Sigmoid colon (tissue), 6 donors: ENCODE measurements at regions not wholly inside any gene's neighbourhood (a gene's known extent, or its start where the extent isn't known, plus 50 kb on each side); places are given as distances from the start of the nearest gene placed in this dataset.

Source experiments
- DNase-seq: peaks from one replicate; pipeline ENCODE4 v3.0.0-alpha.2; 2019
- H3K27ac ChIP-seq, 4 donors: fragments of 200-600 bp; sonication (generic); one replicate each; pipeline ENCODE4 v1.5.1; 2016 to 2019; ENCODE audit warnings: mild to moderate bottlenecking in 1 of 4
- H3K27me3 ChIP-seq, 3 donors: fragments of 200-600 bp; sonication (generic); one replicate each; pipeline ENCODE4 v1.5.1; 2019; ENCODE audit warnings: mild to moderate bottlenecking in 1 of 3
- H3K36me3 ChIP-seq, 4 donors: fragments of 200-600 bp; sonication (generic); one replicate each; pipeline ENCODE4 v1.5.1; 2016 to 2019
- H3K4me1 ChIP-seq, 4 donors: fragments of 200-600 bp; sonication (generic); one replicate each; pipeline ENCODE4 v1.5.1; 2017 to 2019
- H3K4me3 ChIP-seq, 4 donors: fragments of 200-600 bp; sonication (generic); one replicate each; pipeline ENCODE4 v1.5.1; 2017 to 2019; ENCODE audit warnings: mild to moderate bottlenecking in 2 of 4, moderate library complexity in 1 of 4
- H3K9me3 ChIP-seq, 4 donors: fragments of 200-600 bp in 3 of 4; sonication (generic) in 3 of 4; one replicate each; pipeline versions ENCODE4 v1.5.1 to v1.6.1; 2013 to 2019
- CTCF ChIP-seq, 4 experiments: fragments of 450-650 bp in 3 of 4; fragments of 200-600 bp in 1 of 4; IDR thresholded peaks; one replicate each; pipeline ENCODE4 v1.5.1; 2016 to 2019; ENCODE audit warnings: antibody characterized with exemption in 4 of 4, mild to moderate bottlenecking in 3 of 4, moderate library complexity in 2 of 4
- EP300 ChIP-seq, 4 donors: sonication (generic); formaldehyde crosslinking; IDR thresholded peaks; one replicate each; pipeline ENCODE4 v1.6.1; 2017; ENCODE audit warnings: antibody characterized with exemption in 4 of 4
- POLR2A ChIP-seq, 2 donors: fragments of 450-650 bp; IDR thresholded peaks; one replicate each; pipeline ENCODE4 v1.6.1; 2016; ENCODE audit warnings: antibody characterized with exemption in 2 of 2, mild to moderate bottlenecking in 2 of 2, moderate library complexity in 2 of 2
- POLR2AphosphoS5 ChIP-seq, 4 donors: sonication (generic); formaldehyde crosslinking; IDR thresholded peaks; one replicate each; pipeline ENCODE4 v1.6.1; 2017; ENCODE audit warnings: antibody characterized with exemption in 4 of 4
- WGBS, 2 donors: extraction: QIAGEN DNeasy Blood & Tissue Kit; methylation state at CpG; one replicate each; pipeline ENCODE4 v1.1.7; 2013; 5-methylcytosine and 5-hydroxymethylcytosine counted together
- intact Hi-C: fragments of 100-400 bp; cut with DNase I; formaldehyde crosslinking; loops from one replicate; pipeline ENCODE4 v1.15.1; 2023
- donor health status: healthy with polysubstance abuse.
- donor health status: healthy.

- H3K36me3 ChIP-seq: no peaks in the 10 kb centered on the region
- intact Hi-C loops: no loop called here
- DNase-seq: no peak
- H3K27ac ChIP-seq: no peak overlapping the region
- H3K4me3 ChIP-seq: no peak overlapping the region
- H3K4me1 ChIP-seq: no peaks in the 10 kb centered on the region
- TF ChIP-seq EP300 (IDR thresholded peaks at IDR 0.05) (no peak), CTCF (IDR thresholded peaks at IDR 0.05) (no peak), POLR2AphosphoS5 (IDR thresholded peaks at IDR 0.05) (no peak), POLR2A (IDR thresholded peaks at IDR 0.05) (no peak)
- H3K27me3 ChIP-seq: no peaks in the 10 kb centered on the region
- no peaks in the 10 kb centered on the region for H3K9me3 ChIP-seq
- 46 to 82% methylated on average over 2 of the region's 2 CpGs for WGBS, 2 donors
These were observed 87.2 kb upstream of the PITX2 start for GRCh38 chr4:110710070-110710469.

DNA sequence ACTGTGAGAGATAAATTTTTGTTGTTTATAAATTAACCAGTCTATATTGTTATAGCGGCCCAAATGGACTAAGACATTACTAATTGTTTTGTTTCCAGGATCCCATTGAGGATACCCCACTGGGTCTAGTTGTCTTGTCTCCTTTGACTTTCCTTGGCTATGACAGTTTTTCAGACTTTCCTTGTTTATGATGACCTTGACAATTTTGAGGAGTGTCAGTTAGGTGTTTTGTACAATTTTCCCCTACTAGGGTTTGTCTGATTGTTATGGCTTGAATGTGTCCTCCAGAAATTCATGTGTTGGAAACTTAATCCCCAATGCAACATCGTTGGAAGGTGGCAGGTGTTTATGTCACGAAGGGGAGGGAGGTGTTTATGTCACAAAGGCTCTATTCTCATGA, 89.6 kb upstream of the PITX2 start:
- Histone ChIP-seq H3K9me3 (no peaks in the 10 kb centered on the region), H3K4me3 (no peak overlapping the region), H3K27me3 (no peaks in the 10 kb centered on the region), H3K36me3 (no peaks in the 10 kb centered on the region), H3K27ac (no peak overlapping the region), H3K4me1 (no peaks in the 10 kb centered on the region)
- TF ChIP-seq CTCF (IDR thresholded peaks at IDR 0.05) (no peak), POLR2A (IDR thresholded peaks at IDR 0.05) (no peak), EP300 (IDR thresholded peaks at IDR 0.05) (no peak), POLR2AphosphoS5 (IDR thresholded peaks at IDR 0.05) (no peak)
- intact Hi-C loops: no loop called here
- 85 to 89% methylated on average over 3 of the region's 3 CpGs for WGBS, 2 donors
- no peak for DNase-seq

GRCh38 chr4:110730318-110730717, 107.4 kb upstream of the PITX2 start:
- DNase-seq: no peak
- Histone ChIP-seq H3K27me3 (no peaks in the 10 kb centered on the region), H3K27ac (no peak overlapping the region), H3K4me1 (no peaks in the 10 kb centered on the region), H3K4me3 (no peak overlapping the region), H3K36me3 (no peaks in the 10 kb centered on the region), H3K9me3 (no peaks in the 10 kb centered on the region)
- intact Hi-C loops: no loop called here
- WGBS, 2 donors: 85 to 93% methylated on average over 3 of the region's 3 CpGs
- no peak for TF ChIP-seq POLR2AphosphoS5 (IDR thresholded peaks at IDR 0.05)
- no peak for TF ChIP-seq POLR2A (IDR thresholded peaks at IDR 0.05)
- no peak for TF ChIP-seq CTCF (IDR thresholded peaks at IDR 0.05)
- TF ChIP-seq EP300 (IDR thresholded peaks at IDR 0.05): no peak

DNA sequence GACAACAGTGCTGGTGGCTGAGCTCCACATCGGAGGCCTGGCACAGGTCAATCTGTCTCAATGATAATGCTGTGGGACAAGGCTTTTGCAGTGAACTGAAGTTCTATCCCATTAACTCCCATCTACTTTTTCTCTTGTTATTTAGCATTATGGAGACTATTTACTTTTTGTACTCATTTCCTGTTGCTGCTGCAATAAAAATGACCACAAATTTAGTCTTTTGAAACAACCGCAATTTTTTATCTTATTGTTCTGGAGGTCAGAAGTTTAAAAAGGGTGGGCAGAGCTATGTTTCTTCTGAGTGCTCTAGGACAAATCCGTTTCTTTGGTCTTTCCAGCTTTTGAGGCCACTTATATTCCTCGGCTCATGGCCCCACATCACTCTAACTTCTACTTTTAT, 111.0 kb upstream of the PITX2 start:
- TF ChIP-seq POLR2AphosphoS5 (IDR thresholded peaks at IDR 0.05) (no peak), POLR2A (IDR thresholded peaks at IDR 0.05) (no peak), CTCF (IDR thresholded peaks at IDR 0.05) (no peak), EP300 (IDR thresholded peaks at IDR 0.05) (no peak)
- H3K27me3 ChIP-seq: no peaks in the 10 kb centered on the region
- no peak overlapping the region for H3K27ac ChIP-seq
- no peak overlapping the region for H3K4me3 ChIP-seq
- 73 to 86% methylated on average over 4 of the region's 4 CpGs for WGBS, 2 donors
- no peaks in the 10 kb centered on the region for H3K36me3 ChIP-seq
- DNase-seq: no peak
- no peaks in the 10 kb centered on the region for H3K4me1 ChIP-seq
- no peaks in the 10 kb centered on the region for H3K9me3 ChIP-seq
- intact Hi-C loops: no loop called here

DNA sequence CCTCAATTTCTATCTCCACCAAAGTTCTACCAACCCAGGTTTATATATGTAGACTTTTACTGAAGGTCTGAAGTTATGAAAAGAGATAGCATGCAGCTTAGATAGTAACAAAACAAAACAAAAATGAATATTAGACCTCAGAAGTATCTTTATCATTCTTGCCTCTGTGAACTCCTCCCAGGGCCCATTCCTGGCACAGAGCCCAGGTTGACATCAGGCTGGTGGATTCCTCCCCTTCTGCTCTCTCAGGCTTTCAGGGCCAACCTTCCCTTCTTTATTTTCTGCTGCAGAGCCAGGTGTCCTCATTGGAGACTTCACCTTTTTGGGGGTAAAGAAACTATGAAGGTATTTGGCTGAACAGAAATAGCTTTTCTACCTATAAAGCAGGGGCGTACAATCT, 112.8 kb upstream of the PITX2 start:
- Histone ChIP-seq H3K4me1 (no peaks in the 10 kb centered on the region), H3K4me3 (no peak overlapping the region), H3K27me3 (no peaks in the 10 kb centered on the region), H3K36me3 (no peaks in the 10 kb centered on the region), H3K9me3 (no peaks in the 10 kb centered on the region), H3K27ac (no peak overlapping the region)
- DNase-seq: no peak
- intact Hi-C loops: no loop called here
- no peak for TF ChIP-seq EP300 (IDR thresholded peaks at IDR 0.05)
- TF ChIP-seq CTCF (IDR thresholded peaks at IDR 0.05): no peak
- TF ChIP-seq POLR2AphosphoS5 (IDR thresholded peaks at IDR 0.05): no peak
- TF ChIP-seq POLR2A (IDR thresholded peaks at IDR 0.05): no peak
- 96 to 97% methylated on average over 1 of the region's 1 CpG for WGBS, 2 donors
